HG02610 (cell line): ENCODE measurements at regions not wholly inside any gene's neighbourhood (a gene's known extent, or its start where the extent isn't known, plus 50 kb on each side); places are given as distances from the start of the nearest gene placed in this dataset.

Source experiments
- ATAC-seq: cut with Tn5 transposase; IDR thresholded peaks from one replicate; pipeline ENCODE4 v1.9.1; 2021; ENCODE audit warnings: mild to moderate bottlenecking, moderate library complexity; ENCODE audit not compliant: unreplicated experiment

GRCh38 chr5:63375851-63376250 is 586.4 kb downstream of the HTR1A start:
- no peak for ATAC-seq

- no peak for ATAC-seq
Observed at GRCh38 chr5:63374085-63374484, 588.2 kb downstream of the HTR1A start.

GRCh38 chr5:63351164-63351563 is 611.1 kb downstream of the HTR1A start:
- ATAC-seq, result no peak

- ATAC-seq, result no peak
Observed at GRCh38 chr5:63346451-63346850, 615.8 kb downstream of the HTR1A start.

GRCh38 chr5:63341442-63341841 is 620.8 kb downstream of the HTR1A start:
- no peak for ATAC-seq

- ATAC-seq, result no peak
Observed at GRCh38 chr5:63323926-63324325, 638.3 kb downstream of the HTR1A start.

GRCh38 chr5:63314551-63314950 is 647.7 kb downstream of the HTR1A start:
- ATAC-seq, result no peak

GRCh38 chr5:63310644-63311043 is 651.6 kb downstream of the HTR1A start:
- no peak for ATAC-seq

GRCh38 chr5:63306909-63307308 is 655.3 kb downstream of the HTR1A start:
- no peak for ATAC-seq

- no peak for ATAC-seq
Observed at GRCh38 chr5:63293317-63293716, 668.9 kb downstream of the HTR1A start.

GRCh38 chr5:63286724-63287123 is 675.5 kb downstream of the HTR1A start:
- ATAC-seq, result no peak

- no peak for ATAC-seq
Observed at GRCh38 chr5:63263411-63263810, 684.8 kb downstream of the LRRC70 start.

- ATAC-seq, result no peak
Observed at GRCh38 chr5:63262185-63262981, 683.8 kb downstream of the LRRC70 start.

- ATAC-seq, result no peak
Observed at GRCh38 chr5:63261695-63262094, 683.1 kb downstream of the LRRC70 start.

GRCh38 chr5:63255594-63255993 is 677.0 kb downstream of the LRRC70 start:
- ATAC-seq, result no peak

- no peak for ATAC-seq
Observed at GRCh38 chr5:63250939-63251338, 672.3 kb downstream of the LRRC70 start.

GRCh38 chr5:63249960-63250359 is 671.3 kb downstream of the LRRC70 start:
- ATAC-seq, result no peak

- no peak for ATAC-seq
Observed at GRCh38 chr5:63247651-63248050, 669.0 kb downstream of the LRRC70 start.

- no peak for ATAC-seq
Observed at GRCh38 chr5:63245271-63245670, 666.7 kb downstream of the LRRC70 start.

- no peak for ATAC-seq
Observed at GRCh38 chr5:63240063-63240755, 661.6 kb downstream of the LRRC70 start.

GRCh38 chr5:63233911-63234310 is 655.3 kb downstream of the LRRC70 start:
- no peak for ATAC-seq

GRCh38 chr5:63233361-63233760 is 654.7 kb downstream of the LRRC70 start:
- no peak for ATAC-seq
